ENCODE measurements at regions not wholly inside any gene's neighbourhood (a gene's known extent, or its start where the extent isn't known, plus 50 kb on each side); places are given as distances from the start of the nearest gene placed in this dataset.
A peak's percentile ranks its signal among the peaks of the same experiment; 100 is the strongest.
"Not testable (repeated sequence)": the region's sequence is repeated elsewhere in the genome, so short reads cannot be mapped to it uniquely, and the experiment has no call there.

- H2BK120ac ChIP-seq (ENCODE audit: low read depth, low read length) = no peak overlapping the region
- H3K56ac ChIP-seq (ENCODE audit: low read length) = no peak overlapping the region
- no peak overlapping the region for H4K8ac ChIP-seq (ENCODE audit: low read depth, low read length)
- H3K4me1 ChIP-seq (ENCODE audit: control insufficient read depth, low read depth, low read length) = no peaks in the 10 kb centered on the region
- no peak overlapping the region for H3K9ac ChIP-seq (ENCODE audit: low read length)
- no CpG with 5 or more reads among the region's 2 CpGs for WGBS (ENCODE audit: extremely low coverage, insufficient coverage, low lambda C conversion rate)
- H3K27ac ChIP-seq (ENCODE audit: low read depth, low read length) = no peak overlapping the region
- H3K4me2 ChIP-seq (ENCODE audit: low read length) = no peak overlapping the region
- H2BK15ac ChIP-seq (replicated peaks; ENCODE audit: low read depth) = no peak overlapping the region
- no peaks in the 10 kb centered on the region for H3K36me3 ChIP-seq (ENCODE audit: control insufficient read depth, insufficient read depth, low read length)
- H3K79me2 ChIP-seq (ENCODE audit: control insufficient read depth, insufficient read depth, low read length) = no peaks in the 10 kb centered on the region
- no peaks in the 10 kb centered on the region for H3K79me1 ChIP-seq (ENCODE audit: low read length)
- no peak overlapping the region for H4K5ac ChIP-seq (ENCODE audit: low read length)
- H3K23ac ChIP-seq (ENCODE audit: low read length) = no peak overlapping the region
- H3K18ac ChIP-seq (ENCODE audit: low read length) = no peak overlapping the region
- no peak overlapping the region for H3K4ac ChIP-seq (ENCODE audit: low read depth, low read length)
- H3K27me3 ChIP-seq (ENCODE audit: insufficient read depth, low read length, poor library complexity) = no peaks in the 10 kb centered on the region
- no peak overlapping the region for H3K4me3 ChIP-seq (ENCODE audit: low read length)
- DNase-seq = no peak
- H2BK5ac ChIP-seq (ENCODE audit: low read length) = no peak overlapping the region
- H2AK5ac ChIP-seq (ENCODE audit: low read length) = no peak overlapping the region
Measured at GRCh38 chr2:83191316-83191715, 1267.8 kb downstream of the SUCLG1 start.

GRCh38 chr2:83186105-83186760 lies 1272.8 kb downstream of the SUCLG1 start:
- H3K36me3 ChIP-seq (ENCODE audit: control insufficient read depth, insufficient read depth, low read length) = no peaks in the 10 kb centered on the region
- H3K23ac ChIP-seq (ENCODE audit: low read length) = no peak overlapping the region
- H3K4me3 ChIP-seq (ENCODE audit: low read length) = no peak overlapping the region
- WGBS (ENCODE audit: extremely low coverage, insufficient coverage, low lambda C conversion rate) = no CpG with 5 or more reads among the region's 8 CpGs
- H3K56ac ChIP-seq (ENCODE audit: low read length) = no peak overlapping the region
- no peak overlapping the region for H2AK5ac ChIP-seq (ENCODE audit: low read length)
- no peaks in the 10 kb centered on the region for H3K79me1 ChIP-seq (ENCODE audit: low read length)
- no peak overlapping the region for H3K9ac ChIP-seq (ENCODE audit: low read length)
- H3K79me2 ChIP-seq (ENCODE audit: control insufficient read depth, insufficient read depth, low read length) = no peaks in the 10 kb centered on the region
- no peaks in the 10 kb centered on the region for H3K4me1 ChIP-seq (ENCODE audit: control insufficient read depth, low read depth, low read length)
- H2BK120ac ChIP-seq (ENCODE audit: low read depth, low read length) = no peak overlapping the region
- H3K27ac ChIP-seq (ENCODE audit: low read depth, low read length) = no peak overlapping the region
- no peak overlapping the region for H2BK15ac ChIP-seq (replicated peaks; ENCODE audit: low read depth)
- no peak overlapping the region for H3K18ac ChIP-seq (ENCODE audit: low read length)
- no peak overlapping the region for H2BK5ac ChIP-seq (ENCODE audit: low read length)
- no peak overlapping the region for H3K4me2 ChIP-seq (ENCODE audit: low read length)
- no peak overlapping the region for H3K4ac ChIP-seq (ENCODE audit: low read depth, low read length)
- H3K27me3 ChIP-seq (ENCODE audit: insufficient read depth, low read length, poor library complexity) = no peaks in the 10 kb centered on the region
- peak; percentile 28 for DNase-seq
- no peak overlapping the region for H4K8ac ChIP-seq (ENCODE audit: low read depth, low read length)
- H4K5ac ChIP-seq (ENCODE audit: low read length) = no peak overlapping the region

- H4K5ac ChIP-seq (ENCODE audit: low read length); H2BK15ac ChIP-seq (replicated peaks; ENCODE audit: low read depth); H2BK5ac ChIP-seq (ENCODE audit: low read length); H3K4me1 ChIP-seq (ENCODE audit: control insufficient read depth, low read depth, low read length); H3K27ac ChIP-seq (ENCODE audit: low read depth, low read length); H3K79me2 ChIP-seq (ENCODE audit: control insufficient read depth, insufficient read depth, low read length); H3K4me2 ChIP-seq (ENCODE audit: low read length); H3K27me3 ChIP-seq (ENCODE audit: insufficient read depth, low read length, poor library complexity); H3K9ac ChIP-seq (ENCODE audit: low read length); H2AK5ac ChIP-seq (ENCODE audit: low read length); H4K8ac ChIP-seq (ENCODE audit: low read depth, low read length); H3K36me3 ChIP-seq (ENCODE audit: control insufficient read depth, insufficient read depth, low read length); H3K79me1 ChIP-seq (ENCODE audit: low read length); H3K18ac ChIP-seq (ENCODE audit: low read length); H3K4ac ChIP-seq (ENCODE audit: low read depth, low read length); DNase-seq; H3K56ac ChIP-seq (ENCODE audit: low read length); H3K4me3 ChIP-seq (ENCODE audit: low read length); H2BK120ac ChIP-seq (ENCODE audit: low read depth, low read length); H3K23ac ChIP-seq (ENCODE audit: low read length): not testable (repeated sequence)
- WGBS (ENCODE audit: extremely low coverage, insufficient coverage, low lambda C conversion rate) = no CpG with 5 or more reads among the region's 34 CpGs
Measured at GRCh38 chr2:83180862-83181530, 1278.1 kb downstream of the SUCLG1 start.

GRCh38 chr2:83176539-83176938 lies 1282.5 kb downstream of the SUCLG1 start:
- Histone ChIP-seq H2BK120ac (ENCODE audit: low read depth, low read length) (no peak overlapping the region), H3K27me3 (ENCODE audit: insufficient read depth, low read length, poor library complexity) (no peaks in the 10 kb centered on the region), H3K36me3 (ENCODE audit: control insufficient read depth, insufficient read depth, low read length) (no peaks in the 10 kb centered on the region)

GRCh38 chr2:83172841-83173240 lies 1286.2 kb downstream of the SUCLG1 start:
- Histone ChIP-seq H3K4me1 (ENCODE audit: control insufficient read depth, low read depth, low read length) (no peaks in the 10 kb centered on the region), H3K27me3 (ENCODE audit: insufficient read depth, low read length, poor library complexity) (no peaks in the 10 kb centered on the region), H3K27ac (ENCODE audit: low read depth, low read length) (no peak overlapping the region), H4K8ac (ENCODE audit: low read depth, low read length) (no peak overlapping the region), H2AK5ac (ENCODE audit: low read length) (no peak overlapping the region), H3K9ac (ENCODE audit: low read length) (no peak overlapping the region), H3K56ac (ENCODE audit: low read length) (no peak overlapping the region), H2BK120ac (ENCODE audit: low read depth, low read length) (no peak overlapping the region), H2BK5ac (ENCODE audit: low read length) (no peak overlapping the region), H3K23ac (ENCODE audit: low read length) (no peak overlapping the region), H3K4me3 (ENCODE audit: low read length) (no peak overlapping the region), H3K79me1 (ENCODE audit: low read length) (no peaks in the 10 kb centered on the region), H3K79me2 (ENCODE audit: control insufficient read depth, insufficient read depth, low read length) (no peaks in the 10 kb centered on the region), H4K5ac (ENCODE audit: low read length) (no peak overlapping the region), H3K18ac (ENCODE audit: low read length) (no peak overlapping the region), H3K4me2 (ENCODE audit: low read length) (no peak overlapping the region), H3K4ac (ENCODE audit: low read depth, low read length) (no peak overlapping the region), H2BK15ac (replicated peaks; ENCODE audit: low read depth) (no peak overlapping the region), H3K36me3 (ENCODE audit: control insufficient read depth, insufficient read depth, low read length) (no peaks in the 10 kb centered on the region)
- peak; percentile 26 for DNase-seq
- no CpG with 5 or more reads among the region's 2 CpGs for WGBS (ENCODE audit: extremely low coverage, insufficient coverage, low lambda C conversion rate)

More at GRCh38 chr2:83176539-83176938, 1282.5 kb downstream of the SUCLG1 start:
- no CpG with 5 or more reads among the region's 2 CpGs for WGBS (ENCODE audit: extremely low coverage, insufficient coverage, low lambda C conversion rate)
- Histone ChIP-seq H3K56ac (ENCODE audit: low read length) (no peak overlapping the region), H3K4ac (ENCODE audit: low read depth, low read length) (no peak overlapping the region), H3K79me2 (ENCODE audit: control insufficient read depth, insufficient read depth, low read length) (no peaks in the 10 kb centered on the region), H2BK5ac (ENCODE audit: low read length) (no peak overlapping the region), H3K79me1 (ENCODE audit: low read length) (no peaks in the 10 kb centered on the region), H4K8ac (ENCODE audit: low read depth, low read length) (no peak overlapping the region), H3K4me2 (ENCODE audit: low read length) (no peak overlapping the region), H3K18ac (ENCODE audit: low read length) (no peak overlapping the region), H3K4me1 (ENCODE audit: control insufficient read depth, low read depth, low read length) (no peaks in the 10 kb centered on the region), H4K5ac (ENCODE audit: low read length) (no peak overlapping the region), H2AK5ac (ENCODE audit: low read length) (no peak overlapping the region), H3K4me3 (ENCODE audit: low read length) (no peak overlapping the region), H3K27ac (ENCODE audit: low read depth, low read length) (no peak overlapping the region), H3K9ac (ENCODE audit: low read length) (no peak overlapping the region), H2BK15ac (replicated peaks; ENCODE audit: low read depth) (no peak overlapping the region), H3K23ac (ENCODE audit: low read length) (no peak overlapping the region)
- no peak for DNase-seq

All from mesendoderm (in vitro differentiated cells).